ENCODE measurements at regions not wholly inside any gene's neighbourhood (a gene's known extent, or its start where the extent isn't known, plus 50 kb on each side); places are given as distances from the start of the nearest gene placed in this dataset.
"Not testable (repeated sequence)": the region's sequence is repeated elsewhere in the genome, so short reads cannot be mapped to it uniquely, and the experiment has no call there.

GRCh38 chr3:191518861-191519260 is 57.9 kb downstream of the PYDC2 start:
- no peak for DNase-seq

- DNase-seq, result no peak
Measured at GRCh38 chr3:191521055-191521454, 60.1 kb downstream of the PYDC2 start.

GRCh38 chr3:191523148-191523547 is 62.2 kb downstream of the PYDC2 start:
- DNase-seq, result peak; percentile 3

- DNase-seq, result no peak
Measured at GRCh38 chr3:191528589-191528988, 67.6 kb downstream of the PYDC2 start.

GRCh38 chr3:191529992-191530391 is 69.0 kb downstream of the PYDC2 start:
- no peak for DNase-seq

- DNase-seq, result no peak
Measured at GRCh38 chr3:191531434-191531972, 70.5 kb downstream of the PYDC2 start.

- DNase-seq, result no peak
Measured at GRCh38 chr3:191543018-191543417, 82.1 kb downstream of the PYDC2 start.

- DNase-seq, result no peak
Measured at GRCh38 chr3:191543897-191544296, 82.9 kb downstream of the PYDC2 start.

GRCh38 chr3:191549357-191549756 is 88.4 kb downstream of the PYDC2 start:
- no peak for DNase-seq

- no peak for DNase-seq
Measured at GRCh38 chr3:191555037-191555436, 94.1 kb downstream of the PYDC2 start.

GRCh38 chr3:191557322-191557721 is 96.4 kb downstream of the PYDC2 start:
- DNase-seq, result no peak

- DNase-seq, result no peak
Measured at GRCh38 chr3:191563722-191564121, 102.8 kb downstream of the PYDC2 start.

GRCh38 chr3:191566469-191566868 is 105.5 kb downstream of the PYDC2 start:
- DNase-seq, result no peak

GRCh38 chr3:191568206-191568605 is 107.2 kb downstream of the PYDC2 start:
- DNase-seq, result no peak

GRCh38 chr3:191592105-191592504 is 131.1 kb downstream of the PYDC2 start:
- DNase-seq, result no peak

GRCh38 chr3:191593486-191593885 is 132.5 kb downstream of the PYDC2 start:
- DNase-seq, result no peak

- not testable (repeated sequence) for DNase-seq
Measured at GRCh38 chr3:191615511-191615910, 154.5 kb downstream of the PYDC2 start.

- DNase-seq, result no peak
Measured at GRCh38 chr3:191624299-191624698, 163.3 kb downstream of the PYDC2 start.

- DNase-seq, result no peak
Measured at GRCh38 chr3:191627064-191627463, 166.1 kb downstream of the PYDC2 start.

GRCh38 chr3:191628571-191628970 is 167.6 kb downstream of the PYDC2 start:
- no peak for DNase-seq

GRCh38 chr3:191631496-191631895 is 170.5 kb downstream of the PYDC2 start:
- no peak for DNase-seq

- no peak for DNase-seq
Measured at GRCh38 chr3:191634902-191635301, 173.9 kb downstream of the PYDC2 start.

- no peak for DNase-seq
Measured at GRCh38 chr3:191637611-191638010, 176.6 kb downstream of the PYDC2 start.

- DNase-seq, result no peak
Measured at GRCh38 chr3:191641789-191642188, 180.8 kb downstream of the PYDC2 start.

GRCh38 chr3:191644291-191644690 is 183.3 kb downstream of the PYDC2 start:
- no peak for DNase-seq
